WTC11 (cell line): ENCODE measurements at regions not wholly inside any gene's neighbourhood (a gene's known extent, or its start where the extent isn't known, plus 50 kb on each side); places are given as distances from the start of the nearest gene placed in this dataset.

ENCODE experiments used
- ATF1 ChIP-seq: sonication (generic); formaldehyde crosslinking; IDR thresholded peaks from 2 replicates; pipeline ENCODE4 v1.8.1; 2023; ENCODE audit warnings: mild to moderate bottlenecking, moderate library complexity, missing genetic modification reagents
- CTCF ChIP-seq: fragments of 200-600 bp; IDR thresholded peaks from 2 replicates; pipeline ENCODE4 v1.8.0; 2022; ENCODE audit warnings: antibody characterized with exemption
- ETV6 ChIP-seq: sonication (generic); formaldehyde crosslinking; IDR thresholded peaks from 2 replicates; pipeline ENCODE4 v1.8.1; 2022; ENCODE audit warnings: mild to moderate bottlenecking, missing genetic modification reagents
- JUN ChIP-seq: sonication (generic); formaldehyde crosslinking; IDR thresholded peaks from 2 replicates; pipeline ENCODE4 v1.8.0; 2023; ENCODE audit warnings: mild to moderate bottlenecking, missing genetic modification reagents
- ZBTB21 ChIP-seq: sonication (generic); formaldehyde crosslinking; IDR thresholded peaks from 2 replicates; pipeline ENCODE4 v1.8.1; 2023; ENCODE audit warnings: mild to moderate bottlenecking, missing genetic modification reagents, borderline replicate concordance
- TF ChIP-seq, protein P1 (sequence below): sonication (generic); formaldehyde crosslinking; IDR thresholded peaks from 2 replicates; pipeline ENCODE4 v1.8.1; 2022; ENCODE audit warnings: low read depth, missing genetic modification reagents, borderline replicate concordance

DNA sequence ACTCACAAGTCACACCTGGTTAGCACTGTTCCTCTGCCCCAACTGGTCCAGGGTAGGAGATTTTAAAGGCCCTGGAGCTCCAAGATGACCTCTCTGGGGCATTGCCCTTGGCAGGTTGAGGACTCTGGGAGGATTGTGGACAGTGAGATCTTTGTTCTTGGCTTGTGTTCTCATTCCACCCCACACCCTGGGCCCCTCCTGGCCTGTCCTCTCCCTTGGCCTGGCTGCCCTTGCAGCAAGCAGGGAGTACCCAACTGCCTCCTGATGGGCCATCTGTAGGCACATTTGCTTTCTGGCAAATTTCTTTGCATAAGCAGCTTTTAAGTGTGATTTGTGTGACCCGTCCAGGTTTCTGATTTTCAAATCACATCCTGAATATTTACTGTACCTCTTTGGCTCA, 239.6 kb downstream of the UTP18 start:
- TF ChIP-seq CTCF (no peak), ETV6 (CRISPR knock-in tag) (no peak), ZBTB21 (no peak), ATF1 (CRISPR knock-in tag) (no peak), JUN (no peak)
- TF ChIP-seq, protein P1, sequence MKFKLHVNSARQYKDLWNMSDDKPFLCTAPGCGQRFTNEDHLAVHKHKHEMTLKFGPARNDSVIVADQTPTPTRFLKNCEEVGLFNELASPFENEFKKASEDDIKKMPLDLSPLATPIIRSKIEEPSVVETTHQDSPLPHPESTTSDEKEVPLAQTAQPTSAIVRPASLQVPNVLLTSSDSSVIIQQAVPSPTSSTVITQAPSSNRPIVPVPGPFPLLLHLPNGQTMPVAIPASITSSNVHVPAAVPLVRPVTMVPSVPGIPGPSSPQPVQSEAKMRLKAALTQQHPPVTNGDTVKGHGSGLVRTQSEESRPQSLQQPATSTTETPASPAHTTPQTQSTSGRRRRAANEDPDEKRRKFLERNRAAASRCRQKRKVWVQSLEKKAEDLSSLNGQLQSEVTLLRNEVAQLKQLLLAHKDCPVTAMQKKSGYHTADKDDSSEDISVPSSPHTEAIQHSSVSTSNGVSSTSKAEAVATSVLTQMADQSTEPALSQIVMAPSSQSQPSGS: no peak
